ENCODE measurements at regions not wholly inside any gene's neighbourhood (a gene's known extent, or its start where the extent isn't known, plus 50 kb on each side); places are given as distances from the start of the nearest gene placed in this dataset.

GRCh38 chr13:88824218-88824617, 1153.0 kb downstream of the SLITRK5 start:
- no peak for TF ChIP-seq TAF1 (IDR thresholded peaks at IDR 0.05; ENCODE audit: borderline replicate concordance, low read depth, low read length)
- no peak for TF ChIP-seq POLR2A (IDR thresholded peaks at IDR 0.05; ENCODE audit: low read depth, low read length)

Data from GM12892 (cell line).